Caco-2 (cell line): ENCODE measurements at regions not wholly inside any gene's neighbourhood (a gene's known extent, or its start where the extent isn't known, plus 50 kb on each side); places are given as distances from the start of the nearest gene placed in this dataset.

Experiments used
- BruUV-seq: library from RNA; stranded (reverse); fragments of 400-500 nt; replicated peaks from 2 replicates; lab custom pipeline; 2021; lab: Mats Ljungman, UMichigan
- CTCF ChIA-PET: fragments of 300-600 bp; sonication (Branson Sonifier 250); formaldehyde crosslinking; loops from one replicate; lab custom pipeline; 2022; ENCODE audit warnings: antibody characterized with exemption; lab: Charles Lee
- POLR2A ChIA-PET: fragments of 300-600 bp; sonication (Branson Sonifier 250); formaldehyde crosslinking; loops from one replicate; lab custom pipeline; 2022; ENCODE audit warnings: antibody characterized with exemption; lab: Charles Lee
- DNase-seq, 2 experiments: peaks; one replicate each; pipeline versions ENCODE4 v3.0.0 to v3.0.0-alpha.2; 2020 to 2022
- H3K27me3 ChIP-seq: replicated peaks from 2 replicates; pipeline ENCODE4 v1.6.0; 2011; ENCODE audit warnings: low read length; ENCODE audit not compliant: control insufficient read depth, insufficient read depth
- H3K36me3 ChIP-seq: 2 replicates; pipeline ENCODE4 v1.5.1; 2011; ENCODE audit warnings: low read length; ENCODE audit not compliant: control insufficient read depth, insufficient read depth
- H3K4me1 ChIP-seq: fragments of 250-450 bp; sonication (Bioruptor Pico); 2 replicates; pipeline ENCODE4 v1.5.1; 2020; ENCODE audit warnings: mild to moderate bottlenecking
- H3K4me3 ChIP-seq: 2 replicates; pipeline ENCODE4 v1.5.1; 2011; ENCODE audit warnings: low read depth, mild to moderate bottlenecking, control low read depth, low read length
- H3K9me3 ChIP-seq: fragments of 250-450 bp; sonication (Bioruptor Pico); 2 replicates; pipeline ENCODE4 v1.5.1; 2020; ENCODE audit warnings: mild to moderate bottlenecking, moderate library complexity
- H3K27ac Mint-ChIP-seq: one replicate; pipeline ENCODE4 v1.8.0; 2022; ENCODE audit warnings: mixed read lengths; ENCODE audit not compliant: unreplicated experiment
- H3K27me3 Mint-ChIP-seq: one replicate; pipeline ENCODE4 v1.8.0; 2022; ENCODE audit warnings: mixed read lengths; ENCODE audit not compliant: insufficient read depth, unreplicated experiment
- H3K36me3 Mint-ChIP-seq: one replicate; pipeline ENCODE4 v1.8.0; 2022; ENCODE audit warnings: mild to moderate bottlenecking, mixed read lengths; ENCODE audit not compliant: insufficient read depth, unreplicated experiment
- H3K4me1 Mint-ChIP-seq: one replicate; pipeline ENCODE4 v1.8.0; 2022; ENCODE audit warnings: low read depth, mixed read lengths; ENCODE audit not compliant: unreplicated experiment
- H3K4me3 Mint-ChIP-seq: one replicate; pipeline ENCODE4 v1.8.0; 2022; ENCODE audit warnings: mild to moderate bottlenecking, moderate library complexity, mixed read lengths; ENCODE audit not compliant: unreplicated experiment
- H3K9me3 Mint-ChIP-seq: one replicate; pipeline ENCODE4 v1.8.0; 2022; ENCODE audit warnings: mixed read lengths; ENCODE audit not compliant: unreplicated experiment
- CTCF ChIP-seq, 2 experiments: fragments of 200-600 bp in 1 of 2; IDR thresholded peaks; 1 replicate in 1 of 2; 2 replicates in 1 of 2; pipeline versions ENCODE4 v1.5.1 to v1.8.0; 2011 to 2022; ENCODE audit warnings: antibody characterized with exemption in 1 of 2, control low read depth in 1 of 2, inconsistent platforms in 1 of 2, low read depth in 1 of 2, low read length in 1 of 2, mild to moderate bottlenecking in 1 of 2, moderate library complexity in 1 of 2; ENCODE audit not compliant: insufficient read depth in 1 of 2, severe bottlenecking in 1 of 2, unreplicated experiment in 1 of 2
- intact Hi-C: fragments of 100-400 bp; cut with micrococcal nuclease; formaldehyde crosslinking; loops from one replicate; pipeline ENCODE4 v1.10.0; 2022; ENCODE audit not compliant: unreplicated experiment

GRCh38 chr3:66149269-66149668, 71.5 kb upstream of the SLC25A26 start:
- H3K4me3 Mint-ChIP-seq, result no peak overlapping the region
- POLR2A ChIA-PET, result no interaction called here

DNA sequence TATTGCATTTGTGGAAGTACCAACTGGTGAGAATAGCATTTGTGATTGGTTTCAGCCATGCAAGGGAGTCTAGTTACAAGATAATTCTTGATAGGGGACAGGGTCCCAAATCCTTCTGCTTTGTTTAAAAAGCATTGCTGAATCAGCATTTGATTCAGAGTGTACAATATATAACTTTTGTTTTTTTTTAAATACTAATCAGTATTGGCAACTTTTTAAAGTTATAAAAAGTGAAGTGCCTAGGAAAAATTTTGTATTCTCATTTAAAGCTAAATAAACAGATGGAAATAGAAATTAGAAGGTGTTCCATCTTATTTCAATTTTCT, 75.4 kb upstream of the SLC25A26 start:
- H3K36me3 ChIP-seq, result no peaks in the 10 kb centered on the region
- Mint-ChIP-seq H3K27me3 (no peaks in the 10 kb centered on the region), H3K36me3 (no peaks in the 10 kb centered on the region), H3K27ac (no peak overlapping the region), H3K4me3 (no peak overlapping the region), H3K9me3 (no peaks in the 10 kb centered on the region), H3K4me1 (no peaks in the 10 kb centered on the region)
- ChIA-PET POLR2A (no interaction called here), CTCF (no interaction called here)
- H3K9me3 ChIP-seq, result no peaks in the 10 kb centered on the region
- no TSS peak for BruUV-seq
- intact Hi-C loops, result no loop called here
- no peak for TF ChIP-seq CTCF (IDR thresholded peaks at IDR 0.05; ENCODE audit: insufficient read depth in 1 of 2, low read depth in 1 of 2, low read length in 1 of 2, severe bottlenecking in 1 of 2, unreplicated experiment in 1 of 2)
- no peak overlapping the region for H3K4me3 ChIP-seq
- no peaks in the 10 kb centered on the region for H3K27me3 ChIP-seq
- no peaks in the 10 kb centered on the region for H3K4me1 ChIP-seq
- DNase-seq, result no peak

More at GRCh38 chr3:66149269-66149668, 71.5 kb upstream of the SLC25A26 start:
- H3K36me3 ChIP-seq, result no peaks in the 10 kb centered on the region
- intact Hi-C loops, result no loop called here
- no peaks in the 10 kb centered on the region for H3K27me3 ChIP-seq
- Mint-ChIP-seq H3K9me3 (no peaks in the 10 kb centered on the region), H3K4me1 (no peaks in the 10 kb centered on the region), H3K27ac (no peak overlapping the region), H3K27me3 (no peaks in the 10 kb centered on the region), H3K36me3 (no peaks in the 10 kb centered on the region)
- no peak overlapping the region for H3K4me3 ChIP-seq
- CTCF ChIA-PET, result interaction anchor here (0.6 kb wide), 1 partner anchor 180 kb away, joined by 3 read pairs; no protein-coding TSS in a partner anchor
- no peak for TF ChIP-seq CTCF (IDR thresholded peaks at IDR 0.05; ENCODE audit: insufficient read depth in 1 of 2, low read depth in 1 of 2, low read length in 1 of 2, severe bottlenecking in 1 of 2, unreplicated experiment in 1 of 2)
- H3K9me3 ChIP-seq, result no peaks in the 10 kb centered on the region
- BruUV-seq, result no TSS peak
- H3K4me1 ChIP-seq, result 0 out of 2 replicates have a peak, but pooled peaks cover 4% of the 10 kb centered on the region
- no peak for DNase-seq

DNA sequence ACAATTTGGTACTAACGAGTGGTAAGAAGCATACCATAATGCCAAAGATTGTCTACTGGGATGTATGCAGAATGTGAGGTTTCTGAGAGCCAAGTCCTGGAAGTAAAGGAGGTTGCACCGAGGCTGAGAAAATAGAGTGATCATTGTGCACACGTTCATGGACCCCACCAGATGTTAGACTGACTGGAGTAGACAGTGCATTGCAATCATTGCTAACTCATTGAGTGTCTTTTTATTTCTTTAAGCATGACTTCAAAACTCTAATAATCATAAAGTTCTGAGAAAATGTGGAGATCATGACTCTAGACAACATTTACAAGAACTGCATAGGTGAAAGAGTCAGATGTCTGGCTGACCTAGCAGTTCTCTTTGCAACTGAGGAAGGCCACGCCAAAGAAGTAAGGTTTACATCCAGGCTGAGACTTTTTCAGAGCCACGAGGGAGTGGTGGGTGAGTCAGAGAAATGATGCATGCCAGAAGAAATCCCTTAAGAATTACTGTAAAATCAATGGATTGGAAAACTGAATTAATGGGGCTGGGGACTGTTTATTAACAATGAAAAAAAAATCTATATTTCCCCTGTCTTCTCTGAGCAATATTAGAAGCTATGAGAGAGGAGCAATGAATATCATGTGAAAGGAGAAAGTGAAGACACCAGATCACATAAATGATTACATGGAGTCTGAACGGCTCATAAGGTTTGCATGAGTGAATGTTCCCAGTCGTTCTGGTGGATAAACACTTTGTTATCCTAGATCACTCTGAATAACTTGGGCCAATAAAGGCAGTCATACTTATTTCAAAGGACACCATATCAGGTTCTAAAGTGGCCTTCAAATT, 76.0 kb upstream of the SLC25A26 start:
- H3K4me3 ChIP-seq, result no peak overlapping the region
- no peak for DNase-seq
- Mint-ChIP-seq H3K4me1 (no peaks in the 10 kb centered on the region), H3K9me3 (no peaks in the 10 kb centered on the region), H3K4me3 (no peak overlapping the region), H3K27me3 (no peaks in the 10 kb centered on the region), H3K27ac (no peak overlapping the region), H3K36me3 (no peaks in the 10 kb centered on the region)
- H3K4me1 ChIP-seq, result no peaks in the 10 kb centered on the region
- H3K27me3 ChIP-seq, result no peaks in the 10 kb centered on the region
- ChIA-PET CTCF (no interaction called here), POLR2A (no interaction called here)
- no peaks in the 10 kb centered on the region for H3K9me3 ChIP-seq
- no peaks in the 10 kb centered on the region for H3K36me3 ChIP-seq
- intact Hi-C loops, result no loop called here
- BruUV-seq, result no TSS peak
- TF ChIP-seq CTCF (IDR thresholded peaks at IDR 0.05; ENCODE audit: insufficient read depth in 1 of 2, low read depth in 1 of 2, low read length in 1 of 2, severe bottlenecking in 1 of 2, unreplicated experiment in 1 of 2), result no peak
